Peyer's patch (tissue), 4 donors: ENCODE measurements at regions not wholly inside any gene's neighbourhood (a gene's known extent, or its start where the extent isn't known, plus 50 kb on each side); places are given as distances from the start of the nearest gene placed in this dataset.

Experiments
- DNase-seq, 3 donors: peaks; one replicate each; pipeline ENCODE4 v3.0.0-alpha.2; 2017 to 2019
- H3K27ac ChIP-seq, 4 donors: fragments of 200-600 bp; sonication (generic); one replicate each; pipeline ENCODE4 v1.5.1; 2016 to 2019
- H3K27me3 ChIP-seq, 2 donors: fragments of 200-600 bp; sonication (generic); one replicate each; pipeline ENCODE4 v1.5.1; 2019
- H3K36me3 ChIP-seq, 3 donors: fragments of 200-600 bp; sonication (generic); one replicate each; pipeline ENCODE4 v1.5.1; 2016 to 2019
- H3K4me1 ChIP-seq, 4 donors: fragments of 200-600 bp; sonication (generic); one replicate each; pipeline ENCODE4 v1.5.1; 2016 to 2019
- H3K4me3 ChIP-seq, 4 donors: fragments of 200-600 bp; sonication (generic); 1 replicate in 3 of 4; 2 replicates in 1 of 4; pipeline ENCODE4 v1.5.1; 2016 to 2019; ENCODE audit warnings: mild to moderate bottlenecking in 1 of 4
- H3K9me3 ChIP-seq, 4 donors: fragments of 200-600 bp; sonication (generic); one replicate each; pipeline ENCODE4 v1.5.1; 2016 to 2019; ENCODE audit warnings: mild to moderate bottlenecking in 1 of 4
- POLR2A ChIP-seq, 2 donors: fragments of 450-650 bp; IDR thresholded peaks; one replicate each; pipeline ENCODE4 v1.5.1; 2017; ENCODE audit warnings: antibody characterized with exemption in 2 of 2, mild to moderate bottlenecking in 2 of 2, moderate library complexity in 2 of 2
- TF ChIP-seq, protein P1 (sequence below), 6 experiments: fragments of 450-650 bp in 4 of 6; fragments of 200-600 bp in 2 of 6; sonication (generic) in 1 of 6; IDR thresholded peaks; one replicate each; pipeline ENCODE4 v1.5.1; 2017 to 2019; ENCODE audit warnings: antibody characterized with exemption in 6 of 6, mild to moderate bottlenecking in 3 of 6, moderate library complexity in 1 of 6

DNA sequence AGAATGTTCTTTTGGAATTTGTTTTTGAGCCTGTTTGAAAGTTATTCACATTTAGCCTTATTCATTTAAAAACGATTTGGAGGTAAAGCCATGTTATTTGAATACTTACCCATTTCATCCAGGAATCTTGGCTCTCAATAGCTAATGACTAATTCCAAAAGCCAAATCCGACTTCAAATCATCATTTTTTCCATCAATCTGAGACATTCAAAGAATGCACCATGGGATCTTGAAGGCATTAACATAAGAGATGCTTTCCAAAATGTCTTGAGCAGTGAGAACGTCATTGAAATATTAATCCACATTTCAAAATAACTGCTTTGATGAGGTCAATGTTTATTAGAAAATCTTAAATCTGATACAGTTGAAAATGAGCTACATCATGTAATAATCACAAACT lies 617.0 kb upstream of the RORB start:
- no peak for DNase-seq
- H3K36me3 ChIP-seq = no peaks in the 10 kb centered on the region
- TF ChIP-seq POLR2A (IDR thresholded peaks at IDR 0.05) = no peak
- TF ChIP-seq, protein P1, sequence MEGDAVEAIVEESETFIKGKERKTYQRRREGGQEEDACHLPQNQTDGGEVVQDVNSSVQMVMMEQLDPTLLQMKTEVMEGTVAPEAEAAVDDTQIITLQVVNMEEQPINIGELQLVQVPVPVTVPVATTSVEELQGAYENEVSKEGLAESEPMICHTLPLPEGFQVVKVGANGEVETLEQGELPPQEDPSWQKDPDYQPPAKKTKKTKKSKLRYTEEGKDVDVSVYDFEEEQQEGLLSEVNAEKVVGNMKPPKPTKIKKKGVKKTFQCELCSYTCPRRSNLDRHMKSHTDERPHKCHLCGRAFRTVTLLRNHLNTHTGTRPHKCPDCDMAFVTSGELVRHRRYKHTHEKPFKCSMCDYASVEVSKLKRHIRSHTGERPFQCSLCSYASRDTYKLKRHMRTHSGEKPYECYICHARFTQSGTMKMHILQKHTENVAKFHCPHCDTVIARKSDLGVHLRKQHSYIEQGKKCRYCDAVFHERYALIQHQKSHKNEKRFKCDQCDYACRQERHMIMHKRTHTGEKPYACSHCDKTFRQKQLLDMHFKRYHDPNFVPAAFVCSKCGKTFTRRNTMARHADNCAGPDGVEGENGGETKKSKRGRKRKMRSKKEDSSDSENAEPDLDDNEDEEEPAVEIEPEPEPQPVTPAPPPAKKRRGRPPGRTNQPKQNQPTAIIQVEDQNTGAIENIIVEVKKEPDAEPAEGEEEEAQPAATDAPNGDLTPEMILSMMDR (IDR thresholded peaks at IDR 0.05) = no peak
- no peaks in the 10 kb centered on the region for H3K4me1 ChIP-seq
- H3K4me3 ChIP-seq = no peak overlapping the region
- no peak overlapping the region for H3K27ac ChIP-seq
- no peaks in the 10 kb centered on the region for H3K9me3 ChIP-seq
- H3K27me3 ChIP-seq = no peaks in the 10 kb centered on the region

DNA sequence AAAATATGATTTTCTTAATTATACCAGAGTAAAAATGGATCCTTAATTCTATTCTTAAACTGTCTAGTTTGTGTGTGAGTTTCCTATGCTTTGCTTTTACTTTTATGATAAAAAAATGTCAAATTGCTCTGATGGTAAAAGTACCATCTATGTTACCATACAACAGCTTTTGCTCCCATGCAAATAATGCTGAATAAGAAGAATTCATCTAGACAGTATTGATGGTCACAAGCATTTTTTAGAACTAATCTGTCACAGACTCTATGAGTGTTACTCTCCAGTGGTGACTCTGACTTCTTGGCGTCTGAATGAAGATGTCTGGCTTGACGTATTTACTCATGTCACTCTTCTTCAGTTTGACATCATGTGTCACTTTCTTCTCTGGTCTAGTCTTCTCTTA lies 608.1 kb upstream of the RORB start:
- Histone ChIP-seq H3K4me3 (no peak overlapping the region), H3K27ac (no peak overlapping the region), H3K36me3 (no peaks in the 10 kb centered on the region), H3K9me3 (no peaks in the 10 kb centered on the region), H3K27me3 (no peaks in the 10 kb centered on the region), H3K4me1 (no peaks in the 10 kb centered on the region)
- no peak for DNase-seq
- TF ChIP-seq, protein P1 (IDR thresholded peaks at IDR 0.05) = no peak
- TF ChIP-seq POLR2A (IDR thresholded peaks at IDR 0.05) = no peak

DNA sequence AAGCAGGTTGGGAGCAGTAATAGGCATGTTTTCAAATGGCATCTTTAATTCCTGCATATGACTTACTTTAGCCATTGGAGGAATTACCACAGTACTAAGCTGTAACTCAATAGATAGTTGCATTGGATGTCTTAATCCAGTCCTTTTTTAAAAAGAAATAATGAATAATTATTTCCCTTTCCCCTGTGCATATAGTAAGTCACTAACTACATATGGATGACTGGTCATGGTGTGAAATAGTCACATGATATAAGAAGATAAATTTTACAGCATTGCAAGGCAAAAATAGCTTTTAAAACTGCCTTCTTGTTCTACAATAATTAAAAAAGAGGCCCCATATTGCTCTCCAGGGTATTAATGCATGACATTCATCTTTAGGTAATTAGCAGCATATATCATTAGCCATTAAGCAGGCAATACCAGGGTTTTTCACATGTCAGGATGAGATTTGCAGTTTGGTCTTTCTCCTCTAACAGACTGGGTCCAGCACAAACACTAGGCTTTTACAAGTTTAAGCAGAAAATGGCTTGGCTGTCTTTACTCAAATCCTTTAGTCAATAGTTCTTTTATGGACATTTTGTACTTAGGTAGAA lies 606.4 kb upstream of the RORB start:
- Histone ChIP-seq H3K9me3 (no peaks in the 10 kb centered on the region), H3K4me1 (no peaks in the 10 kb centered on the region), H3K27ac (no peak overlapping the region), H3K36me3 (no peaks in the 10 kb centered on the region), H3K4me3 (no peak overlapping the region), H3K27me3 (no peaks in the 10 kb centered on the region)
- no peak for DNase-seq
- TF ChIP-seq, protein P1 (IDR thresholded peaks at IDR 0.05) = no peak
- no peak for TF ChIP-seq POLR2A (IDR thresholded peaks at IDR 0.05)

- H3K27ac ChIP-seq = no peak overlapping the region
- no peaks in the 10 kb centered on the region for H3K4me1 ChIP-seq
- H3K9me3 ChIP-seq = no peaks in the 10 kb centered on the region
- no peaks in the 10 kb centered on the region for H3K27me3 ChIP-seq
- no peak overlapping the region for H3K4me3 ChIP-seq
- DNase-seq = no peak
- no peaks in the 10 kb centered on the region for H3K36me3 ChIP-seq
- no peak for TF ChIP-seq POLR2A (IDR thresholded peaks at IDR 0.05)
- TF ChIP-seq, protein P1 (IDR thresholded peaks at IDR 0.05) = no peak
Measured at GRCh38 chr9:73892335-73892734, 604.8 kb upstream of the RORB start.

DNA sequence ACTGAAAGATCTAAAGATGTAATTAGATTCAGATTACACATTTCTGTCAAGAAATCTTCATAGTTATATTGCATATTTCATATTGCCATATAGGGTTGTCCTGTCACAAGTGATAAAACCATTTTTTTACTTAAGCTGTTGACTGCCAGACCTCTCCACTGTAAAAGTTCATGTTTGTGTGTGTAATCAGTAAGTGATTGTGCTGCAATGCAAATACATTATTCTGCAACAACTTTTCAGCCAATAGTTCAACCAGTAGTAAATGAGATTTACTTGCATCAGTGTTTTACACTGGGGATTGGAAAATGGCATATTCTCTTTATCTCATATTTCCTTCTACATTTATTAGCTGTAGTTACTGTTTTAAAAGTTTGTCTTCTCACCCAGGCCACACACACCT lies 603.9 kb upstream of the RORB start:
- TF ChIP-seq POLR2A (IDR thresholded peaks at IDR 0.05) = no peak
- TF ChIP-seq, protein P1 (IDR thresholded peaks at IDR 0.05) = no peak
- Histone ChIP-seq H3K27me3 (no peaks in the 10 kb centered on the region), H3K27ac (no peak overlapping the region), H3K9me3 (no peaks in the 10 kb centered on the region), H3K36me3 (no peaks in the 10 kb centered on the region), H3K4me1 (no peaks in the 10 kb centered on the region), H3K4me3 (no peak overlapping the region)
- DNase-seq = no peak

- no peaks in the 10 kb centered on the region for H3K36me3 ChIP-seq
- H3K4me3 ChIP-seq = no peak overlapping the region
- H3K4me1 ChIP-seq = no peaks in the 10 kb centered on the region
- no peaks in the 10 kb centered on the region for H3K27me3 ChIP-seq
- DNase-seq = no peak
- TF ChIP-seq POLR2A (IDR thresholded peaks at IDR 0.05) = no peak
- H3K9me3 ChIP-seq = no peaks in the 10 kb centered on the region
- no peak overlapping the region for H3K27ac ChIP-seq
Measured at GRCh38 chr9:73896061-73896460, 601.1 kb upstream of the RORB start.
